ENCODE measurements at regions not wholly inside any gene's neighbourhood (a gene's known extent, or its start where the extent isn't known, plus 50 kb on each side); places are given as distances from the start of the nearest gene placed in this dataset.

DNA sequence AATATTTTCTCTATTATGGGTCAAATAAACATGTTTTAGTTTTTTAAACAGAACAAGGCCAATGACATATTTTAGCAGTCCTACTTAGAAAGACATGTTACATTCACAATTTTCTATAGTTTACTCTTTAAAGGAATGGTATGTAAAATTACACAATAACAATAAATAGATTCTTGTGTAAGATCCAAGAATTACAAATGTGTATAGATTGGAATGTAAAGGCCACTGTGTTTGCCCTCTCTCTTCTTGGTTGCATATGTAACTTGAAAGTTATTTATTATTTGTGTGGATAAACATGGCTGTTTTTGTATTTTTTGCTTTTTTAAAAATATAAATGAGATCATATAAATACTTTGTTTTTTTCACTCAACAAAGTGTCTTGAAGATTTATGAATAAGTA is 979.3 kb upstream of the CELF2 start:
- TF ChIP-seq, protein P1, sequence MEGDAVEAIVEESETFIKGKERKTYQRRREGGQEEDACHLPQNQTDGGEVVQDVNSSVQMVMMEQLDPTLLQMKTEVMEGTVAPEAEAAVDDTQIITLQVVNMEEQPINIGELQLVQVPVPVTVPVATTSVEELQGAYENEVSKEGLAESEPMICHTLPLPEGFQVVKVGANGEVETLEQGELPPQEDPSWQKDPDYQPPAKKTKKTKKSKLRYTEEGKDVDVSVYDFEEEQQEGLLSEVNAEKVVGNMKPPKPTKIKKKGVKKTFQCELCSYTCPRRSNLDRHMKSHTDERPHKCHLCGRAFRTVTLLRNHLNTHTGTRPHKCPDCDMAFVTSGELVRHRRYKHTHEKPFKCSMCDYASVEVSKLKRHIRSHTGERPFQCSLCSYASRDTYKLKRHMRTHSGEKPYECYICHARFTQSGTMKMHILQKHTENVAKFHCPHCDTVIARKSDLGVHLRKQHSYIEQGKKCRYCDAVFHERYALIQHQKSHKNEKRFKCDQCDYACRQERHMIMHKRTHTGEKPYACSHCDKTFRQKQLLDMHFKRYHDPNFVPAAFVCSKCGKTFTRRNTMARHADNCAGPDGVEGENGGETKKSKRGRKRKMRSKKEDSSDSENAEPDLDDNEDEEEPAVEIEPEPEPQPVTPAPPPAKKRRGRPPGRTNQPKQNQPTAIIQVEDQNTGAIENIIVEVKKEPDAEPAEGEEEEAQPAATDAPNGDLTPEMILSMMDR (IDR thresholded peaks at IDR 0.05): no peak
- no peak for TF ChIP-seq POLR2A (IDR thresholded peaks at IDR 0.05)
